22Rv1 (cell line): ENCODE measurements at regions not wholly inside any gene's neighbourhood (a gene's known extent, or its start where the extent isn't known, plus 50 kb on each side); places are given as distances from the start of the nearest gene placed in this dataset.

Experiments used
- CTCF ChIP-seq: fragments of 450-650 bp; IDR thresholded peaks from 2 replicates; pipeline ENCODE4 v1.5.1; 2017; ENCODE audit warnings: mild to moderate bottlenecking
- ZFX ChIP-seq: fragments of 450-650 bp; IDR thresholded peaks from 2 replicates; pipeline ENCODE4 v1.6.1; 2017; ENCODE audit warnings: antibody characterized with exemption, borderline replicate concordance

DNA sequence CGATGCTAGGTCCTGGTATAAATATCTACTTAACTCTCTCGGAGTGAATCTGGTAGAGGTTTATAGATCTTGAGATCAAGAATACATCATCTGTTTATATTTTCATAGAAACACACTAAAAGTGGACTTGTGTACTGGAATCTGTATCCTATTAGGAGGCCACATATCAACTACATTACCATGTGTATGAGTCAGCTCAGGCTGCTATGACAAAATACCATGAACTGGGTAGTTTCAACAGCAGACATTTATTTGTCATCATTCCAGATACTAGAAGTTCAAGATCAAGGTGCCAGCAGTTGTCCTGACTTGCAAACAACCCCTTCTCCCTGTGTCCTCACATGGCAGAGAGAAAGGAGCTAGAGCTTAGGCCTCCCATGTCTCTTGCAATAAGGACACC is 113.9 kb upstream of the PFKP start:
- TF ChIP-seq CTCF (no peak), ZFX (no peak)
